SU-DHL-6 (cell line): ENCODE measurements at regions not wholly inside any gene's neighbourhood (a gene's known extent, or its start where the extent isn't known, plus 50 kb on each side); places are given as distances from the start of the nearest gene placed in this dataset.

Source experiments
- H2AFZ ChIP-seq: fragments of 200-600 bp; sonication (generic); 2 replicates; pipeline ENCODE4 v1.6.1; 2014; ENCODE audit warnings: low read depth, mild to moderate bottlenecking, moderate library complexity, mixed read lengths, antibody characterized with exemption, low read length; ENCODE audit not compliant: severe bottlenecking
- H3F3A ChIP-seq: fragments of 200-600 bp; shearing (Covaris generic); 2 replicates; pipeline ENCODE4 v1.6.0; 2016; ENCODE audit warnings: antibody characterized with exemption, mild to moderate bottlenecking; ENCODE audit not compliant: insufficient read depth
- H3K27ac ChIP-seq: fragments of 200-600 bp; sonication (generic); 2 replicates; pipeline ENCODE4 v1.5.1; 2016; ENCODE audit warnings: low read depth, mild to moderate bottlenecking, low read length, moderate library complexity, mixed read lengths
- H3K27me3 ChIP-seq: fragments of 200-600 bp; sonication (generic), shearing (Covaris generic); 2 replicates; pipeline ENCODE4 v1.6.0; 2014; ENCODE audit warnings: mild to moderate bottlenecking, low read length
- H3K36me3 ChIP-seq: fragments of 200-600 bp; sonication (generic); 2 replicates; pipeline ENCODE4 v1.6.1; 2014; ENCODE audit warnings: mild to moderate bottlenecking, low read length, mixed read lengths
- H3K4me2 ChIP-seq: fragments of 300-600, 200-600 bp; shearing (Covaris generic), sonication (generic); 2 replicates; pipeline ENCODE4 v1.6.0; 2014; ENCODE audit warnings: low read length, low read depth, mild to moderate bottlenecking; ENCODE audit not compliant: poor library complexity, severe bottlenecking
- H3K4me3 ChIP-seq: fragments of 200-600 bp; sonication (generic); 2 replicates; pipeline ENCODE4 v1.5.1; 2014; ENCODE audit warnings: antibody characterized with exemption, low read length, mild to moderate bottlenecking, mixed read lengths; ENCODE audit not compliant: insufficient read depth, poor library complexity, severe bottlenecking
- H3K79me2 ChIP-seq: fragments of 200-600 bp; sonication (generic); 2 replicates; pipeline ENCODE4 v1.6.1; 2014; ENCODE audit warnings: mild to moderate bottlenecking, low read length, moderate library complexity; ENCODE audit not compliant: insufficient read depth
- H3K9ac ChIP-seq: fragments of 200-600 bp; sonication (generic); 2 replicates; pipeline ENCODE4 v1.7.0; 2014; ENCODE audit warnings: mild to moderate bottlenecking, low read length
- H3K9me2 ChIP-seq: fragments of 200-600 bp; sonication (generic); replicated peaks from 2 replicates; pipeline ENCODE4 v1.6.1; 2014; ENCODE audit warnings: low read length; ENCODE audit not compliant: insufficient read depth
- H3K9me3 ChIP-seq: fragments of 200-600 bp; sonication (generic); 2 replicates; pipeline ENCODE4 v1.6.1; 2014; ENCODE audit warnings: low read length, mixed read lengths; ENCODE audit not compliant: insufficient read depth
- H4K20me1 ChIP-seq: fragments of 200-600 bp; sonication (generic); 2 replicates; pipeline ENCODE4 v1.6.1; 2014; ENCODE audit warnings: low read depth, mild to moderate bottlenecking, antibody characterized with exemption, low read length, moderate library complexity, mixed read lengths
- CTCF ChIP-seq: fragments of 200-600 bp; sonication (generic); IDR thresholded peaks from one replicate; pipeline ENCODE4 v1.5.1; 2017; ENCODE audit warnings: antibody characterized with exemption, mild to moderate bottlenecking, low read length, moderate library complexity; ENCODE audit not compliant: insufficient read depth, poor library complexity, severe bottlenecking
- EZH2phosphoT487 ChIP-seq: fragments of 200-600 bp; sonication (generic), shearing (Covaris generic); conservative IDR thresholded peaks from 2 replicates; pipeline ENCODE4 v1.6.1; 2018; ENCODE audit warnings: mild to moderate bottlenecking, antibody characterized with exemption, low read length, moderate library complexity, mixed read lengths

GRCh38 chr16:48916566-48916965, 306.6 kb upstream of the N4BP1 start:
- Histone ChIP-seq H2AFZ (no peak overlapping the region), H3K27ac (no peak overlapping the region), H4K20me1 (no peaks in the 10 kb centered on the region), H3K4me3 (no peak overlapping the region), H3K9me2 (no peaks in the 10 kb centered on the region), H3K4me2 (no peak overlapping the region), H3K27me3 (no peaks in the 10 kb centered on the region), H3K9ac (no peak overlapping the region), H3K79me2 (no peaks in the 10 kb centered on the region), H3K9me3 (no peaks in the 10 kb centered on the region), H3K36me3 (no peaks in the 10 kb centered on the region), H3F3A (no peaks in the 10 kb centered on the region)
- no peak for TF ChIP-seq EZH2phosphoT487
- no peak for TF ChIP-seq CTCF

GRCh38 chr16:48914070-48914469, 304.1 kb upstream of the N4BP1 start:
- Histone ChIP-seq H3K27me3 (no peaks in the 10 kb centered on the region), H3K4me2 (no peak overlapping the region), H2AFZ (no peak overlapping the region), H3K9me3 (no peaks in the 10 kb centered on the region), H3K79me2 (no peaks in the 10 kb centered on the region), H3F3A (no peaks in the 10 kb centered on the region), H3K9ac (no peak overlapping the region), H3K36me3 (no peaks in the 10 kb centered on the region), H3K4me3 (no peak overlapping the region), H4K20me1 (no peaks in the 10 kb centered on the region), H3K9me2 (no peaks in the 10 kb centered on the region), H3K27ac (no peak overlapping the region)
- TF ChIP-seq EZH2phosphoT487 (no peak), CTCF (no peak)

DNA sequence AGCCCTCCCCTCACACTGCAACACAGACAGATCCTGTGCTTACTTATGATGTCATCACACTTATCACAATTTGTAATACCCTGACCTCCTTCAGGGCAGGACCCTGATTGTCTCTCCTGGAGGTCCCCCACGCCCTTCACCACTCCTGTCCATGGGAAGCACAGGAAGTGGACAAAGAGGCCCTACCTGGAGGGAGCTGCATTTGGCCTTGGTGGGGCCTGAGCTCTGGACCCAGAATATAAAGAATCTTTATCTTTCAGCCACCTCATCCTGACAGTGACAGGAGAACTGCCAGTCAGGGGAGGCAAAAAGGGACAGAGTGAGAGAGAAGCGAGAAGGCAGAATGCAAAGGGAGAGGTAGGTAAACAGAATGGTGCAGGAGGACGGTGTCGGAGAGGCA, 303.4 kb upstream of the N4BP1 start:
- H3K36me3 ChIP-seq: no peaks in the 10 kb centered on the region
- H3K9me2 ChIP-seq: no peaks in the 10 kb centered on the region
- H3K4me3 ChIP-seq: no peak overlapping the region
- H3K4me2 ChIP-seq: no peak overlapping the region
- no peaks in the 10 kb centered on the region for H4K20me1 ChIP-seq
- no peaks in the 10 kb centered on the region for H3K9me3 ChIP-seq
- H3F3A ChIP-seq: no peaks in the 10 kb centered on the region
- no peak overlapping the region for H3K9ac ChIP-seq
- H3K27me3 ChIP-seq: no peaks in the 10 kb centered on the region
- no peaks in the 10 kb centered on the region for H3K79me2 ChIP-seq
- no peak overlapping the region for H3K27ac ChIP-seq
- H2AFZ ChIP-seq: no peak overlapping the region
- TF ChIP-seq CTCF: no peak
- no peak for TF ChIP-seq EZH2phosphoT487

- no peak overlapping the region for H3K9ac ChIP-seq
These were observed 302.4 kb upstream of the N4BP1 start for GRCh38 chr16:48912360-48912759.

More at GRCh38 chr16:48912360-48912759, 302.4 kb upstream of the N4BP1 start:
- H4K20me1 ChIP-seq: no peaks in the 10 kb centered on the region
- no peaks in the 10 kb centered on the region for H3K9me2 ChIP-seq
- no peak overlapping the region for H3K4me3 ChIP-seq
- no peak overlapping the region for H3K27ac ChIP-seq
- H3F3A ChIP-seq: no peaks in the 10 kb centered on the region
- no peaks in the 10 kb centered on the region for H3K36me3 ChIP-seq
- no peaks in the 10 kb centered on the region for H3K27me3 ChIP-seq
- H3K79me2 ChIP-seq: no peaks in the 10 kb centered on the region
- no peak overlapping the region for H2AFZ ChIP-seq
- TF ChIP-seq EZH2phosphoT487: no peak
- TF ChIP-seq CTCF: no peak
- no peak overlapping the region for H3K4me2 ChIP-seq
- H3K9me3 ChIP-seq: no peaks in the 10 kb centered on the region
